HCT116 (cell line): ENCODE measurements at regions not wholly inside any gene's neighbourhood (a gene's known extent, or its start where the extent isn't known, plus 50 kb on each side); places are given as distances from the start of the nearest gene placed in this dataset.

Experiments used
- ATAC-seq: fragments of 200-7000 bp; cut with Tn5 transposase; 2 replicates; pipeline ENCODE4 v1.9.1; 2020; ENCODE audit warnings: mild to moderate bottlenecking, moderate library complexity
- BruUV-seq: library from RNA; stranded (reverse); fragments of 400-500 nt; replicated peaks from 2 replicates; lab custom pipeline; 2021; lab: Mats Ljungman, UMichigan
- CTCF ChIA-PET: fragments of 300-600 bp; sonication (Branson Sonifier 250); formaldehyde crosslinking; loops from one replicate; lab custom pipeline; 2021; ENCODE audit warnings: antibody characterized with exemption; lab: Charles Lee
- POLR2A ChIA-PET: fragments of 300-600, 350-600 bp; sonication (Branson Sonifier 250); formaldehyde crosslinking; loops from one replicate; lab custom pipeline; 2021; ENCODE audit warnings: antibody characterized with exemption; lab: Charles Lee
- RAD21 ChIA-PET, 2 experiments: fragments of 300-600 bp; sonication (Branson Sonifier 250); formaldehyde crosslinking; loops; one replicate each; lab custom pipeline; 2023; ENCODE audit warnings: low total read pairs in 2 of 2; ENCODE audit not compliant: uncharacterized antibody in 2 of 2, unreplicated experiment in 2 of 2, low non-redundant PET in 1 of 2; lab: Charles Lee
- DNase-seq: peaks from one replicate; pipeline ENCODE4 v3.0.0-alpha.2; 2010; ENCODE audit warnings: low read depth, low spot score
- H2AFZ ChIP-seq: fragments of 200-600 bp; shearing (Covaris generic), sonication (generic); 2 replicates; pipeline ENCODE4 v1.6.1; 2017; ENCODE audit warnings: low read depth, mixed run types, mixed read lengths, antibody characterized with exemption, low read length; ENCODE audit not compliant: poor library complexity, severe bottlenecking
- H3K27ac ChIP-seq: 2 replicates; pipeline ENCODE4 v1.5.1; 2012; ENCODE audit warnings: low read depth, low read length
- H3K27me3 ChIP-seq: fragments of 200-600 bp; sonication (generic); 2 replicates; pipeline ENCODE4 v1.6.1; 2016; ENCODE audit warnings: mixed run types, low read length, mixed read lengths; ENCODE audit not compliant: insufficient read depth
- H3K36me3 ChIP-seq, 2 experiments: fragments of 200-500 bp in 1 of 2; fragments of 200-600 bp in 1 of 2; sonication (Bioruptor generic) in 1 of 2; sonication (generic) in 1 of 2; 2 replicates each; pipeline versions ENCODE4 v1.5.1 to v1.6.1; 2014 to 2016; ENCODE audit warnings: low read length in 2 of 2, inconsistent platforms in 1 of 2, mixed read lengths in 1 of 2, mixed run types in 1 of 2; ENCODE audit not compliant: insufficient read depth in 2 of 2, control insufficient read depth in 1 of 2
- H3K4me1 ChIP-seq, 2 experiments: fragments of 200-600 bp in 1 of 2; sonication (generic) in 1 of 2; 2 replicates each; pipeline versions ENCODE4 v1.5.1 to v1.6.1; 2012 to 2017; ENCODE audit warnings: low read length in 2 of 2, inconsistent platforms in 1 of 2, mild to moderate bottlenecking in 1 of 2, mixed read lengths in 1 of 2, mixed run types in 1 of 2, moderate library complexity in 1 of 2; ENCODE audit not compliant: insufficient read depth in 2 of 2, control insufficient read depth in 1 of 2
- H3K4me2 ChIP-seq: fragments of 200-600 bp; sonication (generic); 2 replicates; pipeline ENCODE4 v1.6.1; 2017; ENCODE audit warnings: mixed run types, low read length, mixed read lengths
- H3K4me3 ChIP-seq, 2 experiments: fragments of 200-600 bp in 1 of 2; sonication (generic) in 1 of 2; replicated peaks in 1 of 2; 2 replicates each; pipeline ENCODE4 v1.5.1; 2011 to 2016; ENCODE audit warnings: low read length in 2 of 2, control low read depth in 1 of 2, low read depth in 1 of 2, mild to moderate bottlenecking in 1 of 2, mixed read lengths in 1 of 2, mixed run types in 1 of 2
- H3K79me2 ChIP-seq: fragments of 200-600 bp; sonication (generic); 2 replicates; pipeline ENCODE4 v1.6.1; 2017; ENCODE audit warnings: mild to moderate bottlenecking, mixed run types, low read length, moderate library complexity, mixed read lengths; ENCODE audit not compliant: insufficient read depth
- H3K9ac ChIP-seq: fragments of 200-600 bp; sonication (generic); 2 replicates; pipeline ENCODE4 v1.6.1; 2016; ENCODE audit warnings: low read length, mixed read lengths
- H3K9me2 ChIP-seq: fragments of 200-600 bp; sonication (generic), shearing (Covaris generic); 2 replicates; pipeline ENCODE4 v1.6.1; 2017; ENCODE audit warnings: mixed run types, mild to moderate bottlenecking, moderate library complexity; ENCODE audit not compliant: insufficient read depth
- H3K9me3 ChIP-seq, 2 experiments: fragments of 200-500 bp in 1 of 2; fragments of 200-600 bp in 1 of 2; sonication (Bioruptor generic) in 1 of 2; sonication (generic) in 1 of 2; 2 replicates each; pipeline ENCODE4 v1.6.1; 2014 to 2017; ENCODE audit warnings: low read length in 2 of 2, mixed read lengths in 2 of 2, inconsistent platforms in 1 of 2, low read depth in 1 of 2, mild to moderate bottlenecking in 1 of 2, mixed run types in 1 of 2, moderate library complexity in 1 of 2; ENCODE audit not compliant: control insufficient read depth in 1 of 2, insufficient read depth in 1 of 2
- H4K20me1 ChIP-seq: fragments of 200-600 bp; sonication (generic), shearing (Covaris generic); 2 replicates; pipeline ENCODE4 v1.6.1; 2017; ENCODE audit warnings: mixed run types, mild to moderate bottlenecking, moderate library complexity; ENCODE audit not compliant: insufficient read depth
- CBX3 ChIP-seq: IDR thresholded peaks from 2 replicates; pipeline ENCODE4 v1.6.1; 2012; ENCODE audit warnings: low read depth
- CEBPB ChIP-seq: IDR thresholded peaks from 2 replicates; pipeline ENCODE4 v1.6.1; 2012; ENCODE audit warnings: low read depth
- EGR1 ChIP-seq: IDR thresholded peaks from 2 replicates; pipeline ENCODE4 v1.6.1; 2012; ENCODE audit warnings: low read depth
- EZH2 ChIP-seq: fragments of 200-600 bp; sonication (generic); IDR thresholded peaks from 2 replicates; pipeline ENCODE4 v1.6.1; 2017; ENCODE audit warnings: antibody characterized with exemption, mixed run types
- FOSL1 ChIP-seq: IDR thresholded peaks from 2 replicates; pipeline ENCODE4 v1.6.1; 2012; ENCODE audit warnings: low read depth
- REST ChIP-seq: IDR thresholded peaks from 2 replicates; pipeline ENCODE4 v1.6.1; 2012; ENCODE audit warnings: low read depth
- SIN3A ChIP-seq: IDR thresholded peaks from 2 replicates; pipeline ENCODE4 v1.6.1; 2012; ENCODE audit warnings: low read depth
- SP1 ChIP-seq: IDR thresholded peaks from 2 replicates; pipeline ENCODE4 v1.6.1; 2012; ENCODE audit warnings: low read depth
- TCF7L2 ChIP-seq: IDR thresholded peaks from 2 replicates; pipeline ENCODE4 v1.7.0; 2011; ENCODE audit warnings: borderline replicate concordance, inconsistent platforms; ENCODE audit not compliant: insufficient read depth, insufficient read length; ENCODE audit errors: extremely low read depth
- intact Hi-C: fragments of 100-400 bp; cut with micrococcal nuclease; formaldehyde crosslinking; loops from 2 replicates; pipeline ENCODE4 v1.10.0; 2022
- TF ChIP-seq, protein P1 (sequence below): IDR thresholded peaks from 2 replicates; pipeline ENCODE4 v1.6.1; 2011; ENCODE audit warnings: mild to moderate bottlenecking, low read length, moderate library complexity; ENCODE audit not compliant: insufficient replicate concordance; ENCODE audit errors: extremely low read depth
- TF ChIP-seq, protein P2 (sequence below): IDR thresholded peaks from 2 replicates; pipeline ENCODE4 v1.6.1; 2012

DNA sequence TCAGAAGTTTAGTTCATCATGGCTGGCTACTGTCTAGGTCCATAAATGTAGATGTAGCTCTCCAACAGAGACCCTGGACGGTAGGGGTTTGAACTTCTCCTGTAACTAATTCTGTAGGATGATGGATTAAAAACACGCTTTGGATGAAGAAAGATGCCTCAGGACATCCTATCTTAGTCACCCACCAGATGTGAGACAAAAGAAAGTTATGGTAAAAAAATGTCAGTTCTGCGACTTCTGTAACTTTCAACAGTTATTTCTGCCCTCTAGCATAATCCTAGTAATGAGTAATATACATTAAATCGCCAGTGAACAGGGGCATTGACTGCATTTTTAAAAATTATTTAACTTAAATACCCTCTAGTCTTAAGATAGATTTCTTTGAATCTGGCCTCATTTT lies 210.1 kb upstream of the LRATD1 start (continued):
- TF ChIP-seq CEBPB: no peak
- TF ChIP-seq, all 23 proteins: peak for 0

- ATAC-seq: no peak
- Histone ChIP-seq H3K4me3 (no peak overlapping the region), H4K20me1 (no peaks in the 10 kb centered on the region), H3K9ac (no peak overlapping the region), H3K79me2 (no peaks in the 10 kb centered on the region), H3K9me3 (peaks cover 4 to 9% of the 10 kb centered on the region in 2 experiments; a peak in 3 of 4 replicates), H3K9me2 (no peaks in the 10 kb centered on the region), H3K4me1 (no peaks in the 10 kb centered on the region), H2AFZ (no peak overlapping the region), H3K27ac (no peak overlapping the region), H3K27me3 (no peaks in the 10 kb centered on the region), H3K4me2 (no peak overlapping the region), H3K36me3 (no peaks in the 10 kb centered on the region)
- DNase-seq: no peak
- no TSS peak for BruUV-seq
- intact Hi-C loops: no loop called here
- POLR2A ChIA-PET: no interaction called here
- TF ChIP-seq EGR1: no peak
- no peak for TF ChIP-seq CBX3
- no peak for TF ChIP-seq TCF7L2
- TF ChIP-seq REST: no peak
- TF ChIP-seq EZH2: no peak
- TF ChIP-seq FOSL1: no peak
- no peak for TF ChIP-seq CEBPB
- TF ChIP-seq SIN3A: no peak
- TF ChIP-seq, protein P1, sequence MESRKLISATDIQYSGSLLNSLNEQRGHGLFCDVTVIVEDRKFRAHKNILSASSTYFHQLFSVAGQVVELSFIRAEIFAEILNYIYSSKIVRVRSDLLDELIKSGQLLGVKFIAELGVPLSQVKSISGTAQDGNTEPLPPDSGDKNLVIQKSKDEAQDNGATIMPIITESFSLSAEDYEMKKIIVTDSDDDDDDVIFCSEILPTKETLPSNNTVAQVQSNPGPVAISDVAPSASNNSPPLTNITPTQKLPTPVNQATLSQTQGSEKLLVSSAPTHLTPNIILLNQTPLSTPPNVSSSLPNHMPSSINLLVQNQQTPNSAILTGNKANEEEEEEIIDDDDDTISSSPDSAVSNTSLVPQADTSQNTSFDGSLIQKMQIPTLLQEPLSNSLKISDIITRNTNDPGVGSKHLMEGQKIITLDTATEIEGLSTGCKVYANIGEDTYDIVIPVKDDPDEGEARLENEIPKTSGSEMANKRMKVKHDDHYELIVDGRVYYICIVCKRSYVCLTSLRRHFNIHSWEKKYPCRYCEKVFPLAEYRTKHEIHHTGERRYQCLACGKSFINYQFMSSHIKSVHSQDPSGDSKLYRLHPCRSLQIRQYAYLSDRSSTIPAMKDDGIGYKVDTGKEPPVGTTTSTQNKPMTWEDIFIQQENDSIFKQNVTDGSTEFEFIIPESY: no peak
- TF ChIP-seq SP1: no peak
- TF ChIP-seq, protein P2, sequence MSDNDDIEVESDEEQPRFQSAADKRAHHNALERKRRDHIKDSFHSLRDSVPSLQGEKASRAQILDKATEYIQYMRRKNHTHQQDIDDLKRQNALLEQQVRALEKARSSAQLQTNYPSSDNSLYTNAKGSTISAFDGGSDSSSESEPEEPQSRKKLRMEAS: no peak
- CTCF ChIA-PET: no interaction called here
- RAD21 ChIA-PET: no interaction called here
Observed at GRCh38 chr2:14423145-14423906, 209.2 kb upstream of the LRATD1 start.
